ENCODE measurements at regions not wholly inside any gene's neighbourhood (a gene's known extent, or its start where the extent isn't known, plus 50 kb on each side); places are given as distances from the start of the nearest gene placed in this dataset.

DNA sequence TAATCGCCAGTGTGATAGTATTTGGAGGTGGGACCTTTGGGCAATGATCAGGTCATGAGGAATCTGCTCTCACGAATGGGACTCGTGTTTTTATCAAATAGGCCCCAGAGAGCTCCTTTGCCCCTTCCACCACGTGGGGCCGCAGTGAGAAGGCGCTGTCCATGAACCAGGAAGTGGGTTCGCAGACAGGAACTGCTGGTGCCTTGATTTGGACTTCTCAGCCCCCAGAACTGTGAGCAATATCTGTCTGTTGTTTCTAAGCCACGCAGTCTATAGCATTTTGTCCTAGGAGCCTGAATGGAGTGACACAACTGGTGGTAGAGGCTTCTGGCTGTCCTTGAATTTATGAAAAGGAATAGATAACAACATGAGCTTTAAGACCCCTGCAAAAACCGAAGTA lies 111.2 kb upstream of the HDAC4 start:
- in situ Hi-C loops (cut with MboI), result no loop called here
- BruUV-seq (replicated peaks), result no TSS peak

More for the DNA sequence above, 111.2 kb upstream of the HDAC4 start:
- ChIA-PET RAD21 (ENCODE audit: unreplicated experiment) (no interaction called here), CTCF (no interaction called here), SMC1A (ENCODE audit: uncharacterized antibody, unreplicated experiment) (no interaction called here), POLR2A (no interaction called here)
- H3K4me1 ChIP-seq (ENCODE audit: control insufficient read depth, insufficient read depth, low read length), result no peaks in the 10 kb centered on the region
- H3K9me3 ChIP-seq (replicated peaks; ENCODE audit: control insufficient read depth, insufficient read depth, low read length), result no peaks in the 10 kb centered on the region
- H3K27me3 ChIP-seq (replicated peaks in 1 of 2; ENCODE audit: control insufficient read depth in 2 of 2, insufficient read depth in 2 of 2, low read length in 1 of 2), result no peaks in the 10 kb centered on the region
- H3K4me2 ChIP-seq (ENCODE audit: control insufficient read depth, insufficient read depth), result no peak overlapping the region
- H3K36me3 ChIP-seq (ENCODE audit: control insufficient read depth in 2 of 2, insufficient read depth in 2 of 2, low read length in 1 of 2), result no peaks in the 10 kb centered on the region
- 23% methylated on average over 9 of the region's 9 CpGs for WGBS (ENCODE audit: insufficient coverage, insufficient replicate concordance, low lambda C conversion rate, missing lambda C conversion rate)
- H3K9ac ChIP-seq (ENCODE audit: control insufficient read depth, insufficient read depth, low read length), result no peak overlapping the region
- H3K4me3 ChIP-seq, result no peak overlapping the region
- no peaks in the 10 kb centered on the region for H4K20me1 ChIP-seq (ENCODE audit: control insufficient read depth, insufficient read depth)
- H3K27ac ChIP-seq (ENCODE audit: control insufficient read depth, insufficient read depth), result no peak overlapping the region
- DNase-seq (ENCODE audit: low read depth, low spot score) (no peak), FAIRE-seq (no peak), ATAC-seq (no peak)
- TF ChIP-seq BMI1 (IDR thresholded peaks at IDR 0.05; ENCODE audit: borderline replicate concordance) (no peak), MYC (IDR thresholded peaks at IDR 0.05; ENCODE audit: insufficient read depth, insufficient read length, insufficient replicate concordance, low read length, severe bottlenecking) (no peak), EGR1 (IDR thresholded peaks at IDR 0.05; ENCODE audit: borderline replicate concordance in 1 of 2, low read depth in 2 of 2, low read length in 2 of 2) (no peak), TCF12 (IDR thresholded peaks at IDR 0.05; ENCODE audit: low read depth, low read length) (no peak), RAD51 (IDR thresholded peaks at IDR 0.05) (no peak), SPI1 (IDR thresholded peaks at IDR 0.05; ENCODE audit: borderline replicate concordance, insufficient read depth, low read depth, low read length) (no peak), IKZF2 (IDR thresholded peaks at IDR 0.05) (no peak), MEF2B (IDR thresholded peaks at IDR 0.05; ENCODE audit: partially characterized antibody, poor library complexity, severe bottlenecking) (no peak), JUND (IDR thresholded peaks at IDR 0.05; ENCODE audit: low read depth, low read length) (no peak), GATAD2B (conservative IDR thresholded peaks at IDR 0.05; ENCODE audit: low read depth) (no peak), CHD4 (IDR thresholded peaks at IDR 0.05) (no peak), MTA3 (IDR thresholded peaks at IDR 0.05; ENCODE audit: borderline replicate concordance, low read length) (no peak), YBX1 (IDR thresholded peaks at IDR 0.05) (no peak)
- TF ChIP-seq, protein P1, sequence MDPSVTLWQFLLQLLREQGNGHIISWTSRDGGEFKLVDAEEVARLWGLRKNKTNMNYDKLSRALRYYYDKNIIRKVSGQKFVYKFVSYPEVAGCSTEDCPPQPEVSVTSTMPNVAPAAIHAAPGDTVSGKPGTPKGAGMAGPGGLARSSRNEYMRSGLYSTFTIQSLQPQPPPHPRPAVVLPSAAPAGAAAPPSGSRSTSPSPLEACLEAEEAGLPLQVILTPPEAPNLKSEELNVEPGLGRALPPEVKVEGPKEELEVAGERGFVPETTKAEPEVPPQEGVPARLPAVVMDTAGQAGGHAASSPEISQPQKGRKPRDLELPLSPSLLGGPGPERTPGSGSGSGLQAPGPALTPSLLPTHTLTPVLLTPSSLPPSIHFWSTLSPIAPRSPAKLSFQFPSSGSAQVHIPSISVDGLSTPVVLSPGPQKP (IDR thresholded peaks at IDR 0.05; ENCODE audit: low read depth, low read length), result no peak
- TF ChIP-seq, protein P2, sequence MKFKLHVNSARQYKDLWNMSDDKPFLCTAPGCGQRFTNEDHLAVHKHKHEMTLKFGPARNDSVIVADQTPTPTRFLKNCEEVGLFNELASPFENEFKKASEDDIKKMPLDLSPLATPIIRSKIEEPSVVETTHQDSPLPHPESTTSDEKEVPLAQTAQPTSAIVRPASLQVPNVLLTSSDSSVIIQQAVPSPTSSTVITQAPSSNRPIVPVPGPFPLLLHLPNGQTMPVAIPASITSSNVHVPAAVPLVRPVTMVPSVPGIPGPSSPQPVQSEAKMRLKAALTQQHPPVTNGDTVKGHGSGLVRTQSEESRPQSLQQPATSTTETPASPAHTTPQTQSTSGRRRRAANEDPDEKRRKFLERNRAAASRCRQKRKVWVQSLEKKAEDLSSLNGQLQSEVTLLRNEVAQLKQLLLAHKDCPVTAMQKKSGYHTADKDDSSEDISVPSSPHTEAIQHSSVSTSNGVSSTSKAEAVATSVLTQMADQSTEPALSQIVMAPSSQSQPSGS (IDR thresholded peaks at IDR 0.05; ENCODE audit: low read length), result no peak
- TF ChIP-seq, protein P3, sequence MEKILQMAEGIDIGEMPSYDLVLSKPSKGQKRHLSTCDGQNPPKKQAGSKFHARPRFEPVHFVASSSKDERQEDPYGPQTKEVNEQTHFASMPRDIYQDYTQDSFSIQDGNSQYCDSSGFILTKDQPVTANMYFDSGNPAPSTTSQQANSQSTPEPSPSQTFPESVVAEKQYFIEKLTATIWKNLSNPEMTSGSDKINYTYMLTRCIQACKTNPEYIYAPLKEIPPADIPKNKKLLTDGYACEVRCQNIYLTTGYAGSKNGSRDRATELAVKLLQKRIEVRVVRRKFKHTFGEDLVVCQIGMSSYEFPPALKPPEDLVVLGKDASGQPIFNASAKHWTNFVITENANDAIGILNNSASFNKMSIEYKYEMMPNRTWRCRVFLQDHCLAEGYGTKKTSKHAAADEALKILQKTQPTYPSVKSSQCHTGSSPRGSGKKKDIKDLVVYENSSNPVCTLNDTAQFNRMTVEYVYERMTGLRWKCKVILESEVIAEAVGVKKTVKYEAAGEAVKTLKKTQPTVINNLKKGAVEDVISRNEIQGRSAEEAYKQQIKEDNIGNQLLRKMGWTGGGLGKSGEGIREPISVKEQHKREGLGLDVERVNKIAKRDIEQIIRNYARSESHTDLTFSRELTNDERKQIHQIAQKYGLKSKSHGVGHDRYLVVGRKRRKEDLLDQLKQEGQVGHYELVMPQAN (conservative IDR thresholded peaks at IDR 0.05), result no peak
- TF ChIP-seq, protein P4, sequence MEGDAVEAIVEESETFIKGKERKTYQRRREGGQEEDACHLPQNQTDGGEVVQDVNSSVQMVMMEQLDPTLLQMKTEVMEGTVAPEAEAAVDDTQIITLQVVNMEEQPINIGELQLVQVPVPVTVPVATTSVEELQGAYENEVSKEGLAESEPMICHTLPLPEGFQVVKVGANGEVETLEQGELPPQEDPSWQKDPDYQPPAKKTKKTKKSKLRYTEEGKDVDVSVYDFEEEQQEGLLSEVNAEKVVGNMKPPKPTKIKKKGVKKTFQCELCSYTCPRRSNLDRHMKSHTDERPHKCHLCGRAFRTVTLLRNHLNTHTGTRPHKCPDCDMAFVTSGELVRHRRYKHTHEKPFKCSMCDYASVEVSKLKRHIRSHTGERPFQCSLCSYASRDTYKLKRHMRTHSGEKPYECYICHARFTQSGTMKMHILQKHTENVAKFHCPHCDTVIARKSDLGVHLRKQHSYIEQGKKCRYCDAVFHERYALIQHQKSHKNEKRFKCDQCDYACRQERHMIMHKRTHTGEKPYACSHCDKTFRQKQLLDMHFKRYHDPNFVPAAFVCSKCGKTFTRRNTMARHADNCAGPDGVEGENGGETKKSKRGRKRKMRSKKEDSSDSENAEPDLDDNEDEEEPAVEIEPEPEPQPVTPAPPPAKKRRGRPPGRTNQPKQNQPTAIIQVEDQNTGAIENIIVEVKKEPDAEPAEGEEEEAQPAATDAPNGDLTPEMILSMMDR (IDR thresholded peaks at IDR 0.05 in 2 of 3, conservative IDR thresholded peaks at IDR 0.05 in 1 of 3; ENCODE audit: control insufficient read depth in 2 of 3, extremely low read depth in 1 of 3, insufficient read depth in 1 of 3, low read depth in 3 of 3, low read length in 3 of 3), result no peak
- no peak overlapping the region for H2AFZ ChIP-seq (ENCODE audit: control insufficient read depth, low read depth, low read length)
- no peaks in the 10 kb centered on the region for H3K79me2 ChIP-seq (ENCODE audit: control insufficient read depth, insufficient read depth, low read length)
- intact Hi-C loops (cut with micrococcal nuclease; ENCODE audit: unreplicated experiment), result no loop called here

Measured in GM12878 (cell line).